SKM-1 (cell line): ENCODE measurements at regions not wholly inside any gene's neighbourhood (a gene's known extent, or its start where the extent isn't known, plus 50 kb on each side); places are given as distances from the start of the nearest gene placed in this dataset.
"Not testable (repeated sequence)": the region's sequence is repeated elsewhere in the genome, so short reads cannot be mapped to it uniquely, and the experiment has no call there.

ENCODE experiments used
- DNase-seq: peaks from one replicate; lab custom pipeline; 2025; ENCODE audit not compliant: unreplicated experiment; lab: John Stamatoyannopoulos, UW

DNA sequence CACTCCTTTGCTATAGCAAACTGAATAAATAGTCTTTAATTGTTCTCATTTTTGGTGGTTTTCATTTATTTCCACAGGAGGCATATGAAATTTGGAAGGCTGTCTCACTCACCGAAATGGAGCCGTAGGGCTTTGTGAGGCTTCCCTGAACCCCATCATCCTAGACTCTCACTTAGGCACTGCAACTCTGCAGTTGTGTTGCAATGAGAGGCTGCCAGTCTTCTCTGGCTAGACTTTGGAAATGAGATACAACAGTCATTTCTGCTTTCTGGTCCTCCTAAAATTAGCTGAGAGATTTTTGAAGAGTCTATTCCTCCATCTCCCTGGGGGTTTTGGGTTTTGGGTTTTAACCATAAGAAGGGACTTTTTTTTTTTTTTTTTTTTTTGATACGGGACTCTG, 146.5 kb downstream of the SH3BGRL start:
- DNase-seq, result no peak

GRCh38 chrX:81354954-81355353, 153.1 kb downstream of the SH3BGRL start:
- no peak for DNase-seq

GRCh38 chrX:81355436-81355835, 153.5 kb downstream of the SH3BGRL start:
- DNase-seq, result no peak

DNA sequence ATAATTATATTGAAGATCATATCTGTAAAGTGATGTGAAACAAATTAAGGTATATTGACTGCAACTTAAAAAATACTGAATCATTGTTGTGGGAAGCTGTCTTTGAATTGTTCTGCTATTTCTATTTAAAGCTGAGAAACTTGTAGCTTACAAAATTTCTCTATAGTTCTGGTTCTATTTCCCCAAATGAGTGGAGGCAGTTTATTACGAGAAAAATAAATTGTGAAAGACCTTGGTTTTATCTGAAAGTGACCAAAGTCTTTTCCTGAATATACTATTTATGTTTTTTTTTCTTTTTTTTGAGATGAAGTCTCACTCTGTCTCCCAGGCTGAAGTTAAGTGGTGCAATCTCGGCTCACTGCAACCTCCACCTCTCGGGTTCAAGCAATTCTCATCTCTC, 165.4 kb downstream of the SH3BGRL start:
- DNase-seq, result no peak

DNA sequence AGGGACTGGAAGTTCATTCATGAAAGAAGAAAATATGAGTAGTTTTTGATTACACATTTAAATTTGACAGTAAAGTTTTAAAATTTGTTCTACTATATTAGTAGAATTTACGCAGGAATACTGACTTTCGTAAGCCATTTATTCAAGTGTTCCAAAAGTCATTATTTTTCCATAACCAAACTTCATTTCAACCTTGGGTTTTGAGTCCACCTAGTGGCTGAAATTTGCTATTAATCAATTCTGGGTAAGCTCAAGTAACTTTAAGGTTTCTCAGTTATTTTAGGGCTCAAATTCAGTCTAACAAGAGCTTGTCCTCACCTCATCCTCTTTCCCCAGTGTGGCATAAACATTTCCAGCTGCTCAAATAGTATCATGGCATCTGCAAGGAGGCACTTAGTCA, 175.4 kb downstream of the SH3BGRL start:
- no peak for DNase-seq

GRCh38 chrX:81378560-81378959, 176.7 kb downstream of the SH3BGRL start:
- DNase-seq, result no peak

DNA sequence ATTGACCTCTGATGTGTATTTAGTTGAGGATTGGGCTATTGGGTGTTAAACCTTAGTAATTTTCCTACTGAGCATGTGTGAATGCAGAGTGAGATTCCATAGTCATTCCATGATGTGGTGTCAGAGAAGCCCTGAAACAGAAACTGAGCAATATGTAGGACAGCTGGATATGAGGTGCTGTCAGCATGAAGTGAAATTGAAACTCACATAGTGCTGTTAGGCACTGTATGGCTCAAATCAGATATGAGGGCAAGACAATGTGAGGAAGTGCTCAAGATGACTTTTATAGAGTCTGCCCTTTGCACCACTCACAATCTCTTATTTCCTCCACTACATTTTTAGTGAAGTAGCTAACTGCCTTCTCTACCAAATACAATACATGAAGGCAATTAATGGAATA, 188.3 kb downstream of the SH3BGRL start:
- no peak for DNase-seq

DNA sequence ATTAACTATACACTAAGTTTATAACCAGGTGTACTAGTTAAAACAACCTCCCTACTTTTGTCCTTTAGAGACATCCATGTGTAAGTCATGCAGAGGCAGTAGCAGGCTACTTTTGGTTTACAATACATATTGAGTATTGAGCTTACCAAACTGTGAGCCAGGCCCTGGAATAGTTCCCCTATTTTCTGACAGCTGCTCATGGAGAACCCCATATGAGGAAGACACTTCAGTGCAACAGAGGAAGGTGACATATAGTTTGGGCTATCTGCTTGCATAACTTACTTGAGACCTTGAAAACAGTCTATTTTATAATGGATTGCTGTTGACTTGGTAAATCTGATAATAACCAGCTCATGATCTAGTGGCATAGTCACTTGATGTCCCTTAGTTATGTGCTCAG, 190.5 kb downstream of the SH3BGRL start:
- DNase-seq, result peak; percentile 4

DNA sequence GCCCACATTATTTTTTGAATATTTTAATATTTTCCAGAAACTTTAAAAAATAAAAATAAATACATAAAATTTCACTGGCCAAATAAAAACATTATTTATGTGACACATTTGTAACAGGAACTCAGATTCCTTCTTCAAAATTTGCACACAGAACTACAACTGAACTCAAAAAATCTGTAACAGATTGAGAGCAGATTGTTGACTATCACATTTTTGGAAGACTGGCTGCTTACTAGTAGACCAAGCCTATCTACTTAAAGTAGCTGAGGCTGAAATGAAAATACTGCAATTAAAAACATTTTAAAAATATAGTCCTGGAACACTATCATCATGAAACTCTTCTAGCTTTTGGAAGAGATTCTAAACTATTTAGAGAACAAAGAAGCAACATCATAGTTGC, 203.9 kb downstream of the SH3BGRL start:
- DNase-seq, result no peak

GRCh38 chrX:81411517-81411916, 209.6 kb downstream of the SH3BGRL start:
- DNase-seq, result no peak

GRCh38 chrX:81412428-81412827, 210.5 kb downstream of the SH3BGRL start:
- DNase-seq, result no peak

DNA sequence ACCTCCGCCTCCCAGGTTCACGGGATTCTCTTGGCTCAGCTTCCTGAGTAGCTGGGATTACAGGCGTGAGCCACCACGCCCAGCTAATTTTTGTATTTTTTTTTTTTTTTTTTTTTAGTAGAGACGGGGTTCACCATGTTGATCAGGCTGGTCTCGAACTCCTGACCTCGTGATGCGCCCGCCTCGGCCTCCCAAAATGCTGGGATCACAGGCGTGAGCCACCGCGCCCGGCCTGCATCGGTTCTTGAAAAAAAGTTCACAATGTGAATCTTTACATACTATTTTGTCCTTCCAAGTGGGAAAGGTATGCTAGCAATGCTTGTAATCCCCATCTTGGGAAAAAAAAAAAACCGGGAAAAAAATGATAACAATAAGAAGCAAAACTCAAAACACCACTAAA, 211.0 kb downstream of the SH3BGRL start:
- not testable (repeated sequence) for DNase-seq

DNA sequence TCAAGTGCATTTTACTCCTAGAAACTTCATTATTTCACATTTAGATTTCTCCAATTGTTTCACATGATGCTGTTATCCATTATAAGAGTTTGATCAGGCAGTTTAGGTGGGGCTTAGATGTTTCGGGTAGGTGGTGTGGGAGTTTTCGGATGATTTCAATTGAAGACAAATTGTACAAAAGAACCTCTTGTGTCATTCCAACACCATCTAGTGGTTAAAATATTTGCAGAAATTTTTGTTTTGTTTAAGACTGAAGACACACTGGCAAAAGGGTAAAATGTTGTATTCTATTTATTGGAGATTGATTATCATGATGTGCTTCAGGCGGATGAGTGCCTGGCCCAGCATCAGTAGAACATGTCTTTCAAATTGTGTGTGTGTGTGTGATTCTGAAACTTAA, 212.7 kb downstream of the SH3BGRL start:
- DNase-seq, result no peak
